ENCODE measurements at regions not wholly inside any gene's neighbourhood (a gene's known extent, or its start where the extent isn't known, plus 50 kb on each side); places are given as distances from the start of the nearest gene placed in this dataset.

- H3K9me2 ChIP-seq (ENCODE audit: insufficient read depth), result no peaks in the 10 kb centered on the region
- no TSS peak for BruUV-seq (replicated peaks)
- ChIA-PET CTCF (no interaction called here), POLR2A (ENCODE audit: unreplicated experiment) (no interaction called here)
- H3K27ac ChIP-seq, result no peak overlapping the region
- no peaks in the 10 kb centered on the region for H4K20me1 ChIP-seq (ENCODE audit: insufficient read depth)
- no peak overlapping the region for H3K4me2 ChIP-seq
- TF ChIP-seq EZH2 (IDR thresholded peaks at IDR 0.05; ENCODE audit: low read depth) (no peak), CTCF (conservative IDR thresholded peaks at IDR 0.05) (no peak)
- peaks cover 5% of the 10 kb centered on the region; the same call in 1 of the 2 replicates for H3F3A ChIP-seq (ENCODE audit: insufficient read depth, low read depth)
- H3K4me3 ChIP-seq, result no peak overlapping the region
- H3K9me3 ChIP-seq (ENCODE audit: insufficient read depth, low read depth), result no peaks in the 10 kb centered on the region
- H3K4me1 ChIP-seq (replicated peaks; ENCODE audit: insufficient read depth), result no peaks in the 10 kb centered on the region
- no peak for DNase-seq
- H3K27me3 ChIP-seq (ENCODE audit: insufficient read depth, low read depth), result no peaks in the 10 kb centered on the region
- intact Hi-C loops (cut with micrococcal nuclease; ENCODE audit: unreplicated experiment), result no loop called here
- no peaks in the 10 kb centered on the region for H3K36me3 ChIP-seq (ENCODE audit: low read depth)
- no peak overlapping the region for H2AFZ ChIP-seq
- H3K79me2 ChIP-seq (ENCODE audit: low read depth), result no peaks in the 10 kb centered on the region
Observed at GRCh38 chr2:144595686-144596072, 75.8 kb upstream of the ZEB2 start.

- peaks cover 5% of the 10 kb centered on the region; the same call in 1 of the 2 replicates for H3F3A ChIP-seq (ENCODE audit: insufficient read depth, low read depth)
- H3K4me1 ChIP-seq (replicated peaks; ENCODE audit: insufficient read depth), result no peaks in the 10 kb centered on the region
- H3K36me3 ChIP-seq (ENCODE audit: low read depth), result no peaks in the 10 kb centered on the region
- DNase-seq, result no peak
- H4K20me1 ChIP-seq (ENCODE audit: insufficient read depth), result no peaks in the 10 kb centered on the region
- H3K4me2 ChIP-seq, result no peak overlapping the region
- ChIA-PET POLR2A (ENCODE audit: unreplicated experiment) (no interaction called here), CTCF (no interaction called here)
- no peak overlapping the region for H3K4me3 ChIP-seq
- TF ChIP-seq EZH2 (IDR thresholded peaks at IDR 0.05; ENCODE audit: low read depth) (no peak), CTCF (conservative IDR thresholded peaks at IDR 0.05) (no peak)
- H3K27me3 ChIP-seq (ENCODE audit: insufficient read depth, low read depth), result no peaks in the 10 kb centered on the region
- no peak overlapping the region for H3K27ac ChIP-seq
- intact Hi-C loops (cut with micrococcal nuclease; ENCODE audit: unreplicated experiment), result no loop called here
- H3K9me2 ChIP-seq (ENCODE audit: insufficient read depth), result no peaks in the 10 kb centered on the region
- no peaks in the 10 kb centered on the region for H3K9me3 ChIP-seq (ENCODE audit: insufficient read depth, low read depth)
- H2AFZ ChIP-seq, result no peak overlapping the region
- no peaks in the 10 kb centered on the region for H3K79me2 ChIP-seq (ENCODE audit: low read depth)
- no TSS peak for BruUV-seq (replicated peaks)
Observed at GRCh38 chr2:144595279-144595678, 75.4 kb upstream of the ZEB2 start.

GRCh38 chr2:144593803-144594202, 73.9 kb upstream of the ZEB2 start:
- no peak overlapping the region for H3K4me3 ChIP-seq
- H3K36me3 ChIP-seq (ENCODE audit: low read depth), result no peaks in the 10 kb centered on the region
- no peaks in the 10 kb centered on the region for H4K20me1 ChIP-seq (ENCODE audit: insufficient read depth)
- H3K4me1 ChIP-seq (replicated peaks; ENCODE audit: insufficient read depth), result no peaks in the 10 kb centered on the region
- H3K27ac ChIP-seq, result no peak overlapping the region
- intact Hi-C loops (cut with micrococcal nuclease; ENCODE audit: unreplicated experiment), result no loop called here
- no peak for DNase-seq
- no TSS peak for BruUV-seq (replicated peaks)
- no peak overlapping the region for H2AFZ ChIP-seq
- POLR2A ChIA-PET (ENCODE audit: unreplicated experiment), result no interaction called here
- peaks cover 5% of the 10 kb centered on the region; the same call in 1 of the 2 replicates for H3F3A ChIP-seq (ENCODE audit: insufficient read depth, low read depth)
- CTCF ChIA-PET, result no interaction called here
- H3K79me2 ChIP-seq (ENCODE audit: low read depth), result no peaks in the 10 kb centered on the region
- H3K4me2 ChIP-seq, result no peak overlapping the region
- H3K9me2 ChIP-seq (ENCODE audit: insufficient read depth), result no peaks in the 10 kb centered on the region
- TF ChIP-seq CTCF (conservative IDR thresholded peaks at IDR 0.05), result no peak
- no peak for TF ChIP-seq EZH2 (IDR thresholded peaks at IDR 0.05; ENCODE audit: low read depth)
- no peaks in the 10 kb centered on the region for H3K27me3 ChIP-seq (ENCODE audit: insufficient read depth, low read depth)
- H3K9me3 ChIP-seq (ENCODE audit: insufficient read depth, low read depth), result no peaks in the 10 kb centered on the region
